ENCODE measurements at regions not wholly inside any gene's neighbourhood (a gene's known extent, or its start where the extent isn't known, plus 50 kb on each side); places are given as distances from the start of the nearest gene placed in this dataset.
"Not testable (repeated sequence)": the region's sequence is repeated elsewhere in the genome, so short reads cannot be mapped to it uniquely, and the experiment has no call there.

DNA sequence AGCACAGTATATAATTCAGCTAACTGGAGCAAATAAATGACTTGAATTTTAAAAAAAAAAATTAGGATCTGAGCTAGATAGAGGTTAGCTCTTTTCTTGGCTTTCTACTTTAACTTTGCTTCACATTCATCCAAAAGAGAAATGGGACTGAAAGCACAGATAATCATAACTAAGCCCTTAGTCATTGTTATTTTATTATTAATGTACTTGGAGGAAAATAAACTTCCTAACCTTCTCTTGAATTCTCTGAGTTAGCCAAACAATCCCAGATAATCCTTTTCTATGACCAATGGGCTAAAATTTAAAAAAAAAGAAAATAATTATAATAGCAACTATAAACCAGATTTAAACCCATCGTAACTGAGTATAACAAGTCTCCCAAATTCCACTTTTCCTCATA, 57.6 kb upstream of the RASA1 start:
- DNase-seq (ENCODE audit: low read depth) = no peak

DNA sequence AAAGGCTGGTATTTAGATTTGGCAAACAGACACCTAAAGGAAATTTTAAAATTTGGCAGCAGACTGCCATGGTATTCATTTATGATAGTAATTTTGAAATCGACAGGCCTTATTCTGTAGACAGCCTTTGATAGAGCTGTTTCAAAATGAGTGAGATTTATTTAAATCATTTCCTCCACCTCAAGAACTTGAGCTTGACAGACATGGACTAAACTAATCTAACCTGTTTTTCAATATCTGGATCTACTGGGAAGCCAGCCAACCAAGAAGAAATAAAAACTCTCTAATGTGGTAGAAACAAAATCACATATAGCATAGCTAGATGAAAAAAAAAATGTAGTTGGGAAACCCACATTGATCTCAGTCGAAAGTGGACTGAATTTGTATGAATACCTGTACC, 56.9 kb upstream of the RASA1 start:
- no peak for DNase-seq (ENCODE audit: low read depth)

DNA sequence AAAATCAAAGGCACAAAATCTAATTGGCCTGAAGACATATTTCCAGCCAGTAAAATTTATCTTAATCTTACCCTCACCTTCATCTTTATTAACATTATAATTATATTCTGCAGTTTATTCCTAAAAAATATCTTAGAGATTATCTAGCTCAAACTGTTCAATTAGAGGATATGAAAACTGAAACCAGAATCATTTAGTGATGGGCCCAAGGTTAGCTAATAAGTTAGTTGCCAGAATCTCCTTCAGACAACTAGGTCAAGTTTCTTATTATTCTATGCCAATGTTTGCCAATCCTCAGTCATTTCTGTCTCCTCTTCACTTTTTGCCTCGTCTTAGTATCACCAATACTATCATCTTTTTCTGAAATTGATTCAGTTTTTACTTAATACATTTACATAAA, 56.0 kb upstream of the RASA1 start:
- no peak for DNase-seq (ENCODE audit: low read depth)

DNA sequence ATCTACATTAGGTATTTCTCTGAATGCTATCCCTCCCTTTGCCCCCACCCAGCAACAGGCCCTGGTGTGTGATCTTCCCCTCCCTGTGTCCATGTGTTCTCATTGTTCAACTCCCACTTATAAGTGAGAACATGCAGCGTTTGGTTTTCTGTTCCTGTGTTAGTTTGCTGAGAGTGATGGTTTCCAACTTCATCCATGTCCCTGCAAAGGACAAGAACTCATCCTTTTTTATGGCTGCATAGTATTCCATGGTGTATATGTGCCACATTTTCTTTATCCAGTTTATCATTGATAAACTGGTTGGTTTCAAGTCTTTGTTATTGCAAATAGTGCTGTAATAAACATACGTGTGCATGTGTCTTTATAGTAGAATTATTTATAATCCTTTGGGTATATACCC, 55.5 kb upstream of the RASA1 start:
- not testable (repeated sequence) for DNase-seq (ENCODE audit: low read depth)

GRCh38 chr5:87217480-87217879, 50.2 kb upstream of the RASA1 start:
- not testable (repeated sequence) for DNase-seq (ENCODE audit: low read depth)
